ENCODE measurements at regions not wholly inside any gene's neighbourhood (a gene's known extent, or its start where the extent isn't known, plus 50 kb on each side); places are given as distances from the start of the nearest gene placed in this dataset.
A peak's percentile ranks its signal among the peaks of the same experiment; 100 is the strongest.

- TF ChIP-seq, protein P1, sequence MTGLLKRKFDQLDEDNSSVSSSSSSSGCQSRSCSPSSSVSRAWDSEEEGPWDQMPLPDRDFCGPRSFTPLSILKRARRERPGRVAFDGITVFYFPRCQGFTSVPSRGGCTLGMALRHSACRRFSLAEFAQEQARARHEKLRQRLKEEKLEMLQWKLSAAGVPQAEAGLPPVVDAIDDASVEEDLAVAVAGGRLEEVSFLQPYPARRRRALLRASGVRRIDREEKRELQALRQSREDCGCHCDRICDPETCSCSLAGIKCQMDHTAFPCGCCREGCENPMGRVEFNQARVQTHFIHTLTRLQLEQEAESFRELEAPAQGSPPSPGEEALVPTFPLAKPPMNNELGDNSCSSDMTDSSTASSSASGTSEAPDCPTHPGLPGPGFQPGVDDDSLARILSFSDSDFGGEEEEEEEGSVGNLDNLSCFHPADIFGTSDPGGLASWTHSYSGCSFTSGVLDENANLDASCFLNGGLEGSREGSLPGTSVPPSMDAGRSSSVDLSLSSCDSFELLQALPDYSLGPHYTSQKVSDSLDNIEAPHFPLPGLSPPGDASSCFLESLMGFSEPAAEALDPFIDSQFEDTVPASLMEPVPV (CRISPR knock-in tag; IDR thresholded peaks at IDR 0.05) = no peak; the same call in 1 of the 2 replicates
- no peak for TF ChIP-seq ZNF781 (CRISPR knock-in tag; IDR thresholded peaks at IDR 0.05; ENCODE audit: borderline replicate concordance, not compliant biosample characterization)
- TF ChIP-seq NFKBIZ (CRISPR knock-in tag; IDR thresholded peaks at IDR 0.05) = no peak
- no peak for TF ChIP-seq ZNF143 (CRISPR knock-in tag; IDR thresholded peaks at IDR 0.05)
- TF ChIP-seq ZNF484 (CRISPR knock-in tag; IDR thresholded peaks at IDR 0.05; ENCODE audit: borderline replicate concordance, low read depth) = no peak
- no peak for TF ChIP-seq TERF1 (CRISPR knock-in tag; IDR thresholded peaks at IDR 0.05)
- TF ChIP-seq TFAP4 (IDR thresholded peaks at IDR 0.05; ENCODE audit: borderline replicate concordance, low read depth) = peak; percentile 35; the same call in 1 of the 2 replicates
- TF ChIP-seq MXD4 (CRISPR knock-in tag; IDR thresholded peaks at IDR 0.05) = 0 out of 2 replicates have a peak, but pooled peaks have one; percentile 36
- no peak for TF ChIP-seq TRIM22 (IDR thresholded peaks at IDR 0.05)
- no peak for TF ChIP-seq ZNF333 (CRISPR knock-in tag; IDR thresholded peaks at IDR 0.05; ENCODE audit: borderline replicate concordance)
- TF ChIP-seq HOXA9 (CRISPR knock-in tag; IDR thresholded peaks at IDR 0.05; ENCODE audit: borderline replicate concordance) = no peak
- TF ChIP-seq, protein P2, sequence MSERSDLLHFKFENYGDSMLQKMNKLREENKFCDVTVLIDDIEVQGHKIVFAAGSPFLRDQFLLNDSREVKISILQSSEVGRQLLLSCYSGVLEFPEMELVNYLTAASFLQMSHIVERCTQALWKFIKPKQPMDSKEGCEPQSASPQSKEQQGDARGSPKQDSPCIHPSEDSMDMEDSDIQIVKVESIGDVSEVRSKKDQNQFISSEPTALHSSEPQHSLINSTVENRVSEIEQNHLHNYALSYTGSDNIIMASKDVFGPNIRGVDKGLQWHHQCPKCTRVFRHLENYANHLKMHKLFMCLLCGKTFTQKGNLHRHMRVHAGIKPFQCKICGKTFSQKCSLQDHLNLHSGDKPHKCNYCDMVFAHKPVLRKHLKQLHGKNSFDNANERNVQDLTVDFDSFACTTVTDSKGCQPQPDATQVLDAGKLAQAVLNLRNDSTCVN (CRISPR knock-in tag; IDR thresholded peaks at IDR 0.05; ENCODE audit: borderline replicate concordance) = no peak
- TF ChIP-seq MTA1 (CRISPR knock-in tag; IDR thresholded peaks at IDR 0.05; ENCODE audit: borderline replicate concordance) = no peak
- TF ChIP-seq ZNF563 (CRISPR knock-in tag; IDR thresholded peaks at IDR 0.05) = 0 out of 2 replicates have a peak, but pooled peaks have one; percentile 49
- TF ChIP-seq SUZ12 (IDR thresholded peaks at IDR 0.05; ENCODE audit: low read depth, low read length) = no peak
- no peak for TF ChIP-seq HNRNPK (IDR thresholded peaks at IDR 0.05; ENCODE audit: low read depth, low read length, poor library complexity, severe bottlenecking)
- no peak for TF ChIP-seq MXI1 (IDR thresholded peaks at IDR 0.05; ENCODE audit: borderline replicate concordance, low read depth, low read length)
- no peak for TF ChIP-seq TARDBP (CRISPR knock-in tag; IDR thresholded peaks at IDR 0.05)
- peak; percentile 41; the same call in 1 of the 2 replicates for TF ChIP-seq IRF2 (CRISPR knock-in tag; IDR thresholded peaks at IDR 0.05)
- no peak for TF ChIP-seq THRA (CRISPR knock-in tag; IDR thresholded peaks at IDR 0.05; ENCODE audit: borderline replicate concordance)
- TF ChIP-seq ZNF30 (CRISPR knock-in tag; IDR thresholded peaks at IDR 0.05) = 0 out of 2 replicates have a peak, but pooled peaks have one; percentile 46
These were observed 51.3 kb upstream of the SLC1A4 start (continued) for GRCh38 chr2:64937687-64938491.

Data from HepG2 (cell line).